ENCODE measurements at regions not wholly inside any gene's neighbourhood (a gene's known extent, or its start where the extent isn't known, plus 50 kb on each side); places are given as distances from the start of the nearest gene placed in this dataset.

GRCh38 chr10:2920637-2921036 is 146.7 kb upstream of the PFKP start:
- no peak for TF ChIP-seq ZNF274 (IDR thresholded peaks at IDR 0.05; ENCODE audit: low read depth, low read length)
- no peak for TF ChIP-seq YY1 (IDR thresholded peaks at IDR 0.05; ENCODE audit: insufficient read depth, insufficient read length)
- no peak for TF ChIP-seq SUZ12 (IDR thresholded peaks at IDR 0.05; ENCODE audit: extremely low read depth, insufficient read depth, insufficient read length)

Data from NT2/D1 (cell line).